HEK293 (cell line): ENCODE measurements at regions not wholly inside any gene's neighbourhood (a gene's known extent, or its start where the extent isn't known, plus 50 kb on each side); places are given as distances from the start of the nearest gene placed in this dataset.

Experiments used
- CTCF ChIA-PET: fragments of 350-600 bp; formaldehyde crosslinking; extraction: SDS; loops from one replicate; lab custom pipeline; 2021; ENCODE audit warnings: antibody characterized with exemption; lab: Yijun Ruan, JAX
- POLR2A ChIA-PET: fragments of 300-600 bp; formaldehyde crosslinking; extraction: SDS; loops from one replicate; lab custom pipeline; 2020; ENCODE audit warnings: antibody characterized with exemption, inconsistent platforms; lab: Yijun Ruan, JAX
- H3K27ac ChIP-seq: fragments of 200-500 bp; sonication (Bioruptor generic); 2 replicates; pipeline ENCODE4 v1.5.1; 2014; ENCODE audit warnings: low read depth, low read length, control low read depth, inconsistent platforms; ENCODE audit errors: extremely low read depth
- H3K36me3 ChIP-seq, 2 experiments: fragments of 200-500 bp in 1 of 2; sonication (Bioruptor generic) in 1 of 2; 1 replicate in 1 of 2; 2 replicates in 1 of 2; pipeline ENCODE4 v1.5.1; 2014 to 2017; ENCODE audit warnings: inconsistent platforms in 2 of 2, low read length in 2 of 2; ENCODE audit not compliant: control insufficient read depth in 2 of 2, insufficient read depth in 1 of 2
- H3K4me1 ChIP-seq: fragments of 200-500 bp; sonication (Bioruptor generic); 2 replicates; pipeline ENCODE4 v1.5.1; 2014; ENCODE audit warnings: mild to moderate bottlenecking, low read length, inconsistent platforms; ENCODE audit not compliant: control insufficient read depth, insufficient read depth
- H3K4me3 ChIP-seq: 2 replicates; pipeline ENCODE4 v1.5.1; 2011; ENCODE audit warnings: low read depth, mild to moderate bottlenecking, control low read depth, low read length, moderate library complexity
- H3K9me3 ChIP-seq: fragments of 200-500 bp; sonication (Bioruptor generic); 2 replicates; pipeline ENCODE4 v1.5.1; 2014; ENCODE audit warnings: low read depth, low read length, inconsistent platforms; ENCODE audit not compliant: control insufficient read depth, insufficient read depth
- BCL11A ChIP-seq: fragments of 450-650 bp; formaldehyde crosslinking; IDR thresholded peaks from 2 replicates; pipeline ENCODE4 v1.5.1; 2016; ENCODE audit warnings: low read depth, missing biosample characterization, missing genetic modification characterization
- GLI2 ChIP-seq: fragments of 450-650 bp; formaldehyde crosslinking; IDR thresholded peaks from 2 replicates; pipeline ENCODE4; 2017; ENCODE audit warnings: missing biosample characterization, missing genetic modification characterization, low read depth, borderline replicate concordance
- GLIS1 ChIP-seq: fragments of 450-650 bp; formaldehyde crosslinking; IDR thresholded peaks from 2 replicates; pipeline ENCODE4 v1.5.1; 2016; ENCODE audit warnings: missing biosample characterization, missing genetic modification characterization
- GLIS2 ChIP-seq: fragments of 450-650 bp; formaldehyde crosslinking; IDR thresholded peaks from 2 replicates; pipeline ENCODE4 v1.5.1; 2016; ENCODE audit warnings: missing biosample characterization, missing genetic modification characterization
- HOXC10 ChIP-seq: sonication (generic); formaldehyde crosslinking; IDR thresholded peaks from 2 replicates; pipeline ENCODE4 v1.8.1; 2023; ENCODE audit warnings: mild to moderate bottlenecking, missing genetic modification reagents
- MEIS1 ChIP-seq: sonication (generic); formaldehyde crosslinking; IDR thresholded peaks from 2 replicates; pipeline ENCODE4 v1.8.1; 2022; ENCODE audit warnings: missing genetic modification reagents, mild to moderate bottlenecking, borderline replicate concordance
- PRDM2 ChIP-seq: fragments of 450-650 bp; formaldehyde crosslinking; IDR thresholded peaks from 2 replicates; pipeline ENCODE4 v1.5.1; 2016; ENCODE audit warnings: missing biosample characterization, missing genetic modification characterization, borderline replicate concordance
- WT1 ChIP-seq: fragments of 450-650 bp; formaldehyde crosslinking; IDR thresholded peaks from 2 replicates; pipeline ENCODE4 v1.5.1; 2016; ENCODE audit warnings: missing biosample characterization, missing genetic modification characterization
- YY2 ChIP-seq: fragments of 450-650 bp; formaldehyde crosslinking; IDR thresholded peaks from 2 replicates; pipeline ENCODE4 v1.5.1; 2016; ENCODE audit warnings: missing biosample characterization, missing genetic modification characterization
- ZFP41 ChIP-seq: fragments of 450-650 bp; formaldehyde crosslinking; IDR thresholded peaks from 2 replicates; pipeline ENCODE4 v1.5.1; 2016; ENCODE audit warnings: missing biosample characterization, missing genetic modification characterization, borderline replicate concordance
- ZNF114 ChIP-seq: fragments of 450-650 bp; formaldehyde crosslinking; IDR thresholded peaks from 2 replicates; pipeline ENCODE4 v1.5.0; 2017; ENCODE audit warnings: missing biosample characterization, missing genetic modification characterization
- ZNF121 ChIP-seq: fragments of 450-650 bp; formaldehyde crosslinking; IDR thresholded peaks from 2 replicates; pipeline ENCODE4 v1.5.1; 2016; ENCODE audit warnings: missing biosample characterization, missing genetic modification characterization
- ZNF221 ChIP-seq: fragments of 450-650 bp; formaldehyde crosslinking; IDR thresholded peaks from 2 replicates; pipeline ENCODE4 v1.5.1; 2017; ENCODE audit warnings: missing biosample characterization, missing genetic modification characterization, borderline replicate concordance
- ZNF354C ChIP-seq: fragments of 450-650 bp; formaldehyde crosslinking; IDR thresholded peaks from 2 replicates; pipeline ENCODE4 v1.5.1; 2016; ENCODE audit warnings: missing biosample characterization, missing genetic modification characterization, low read depth, borderline replicate concordance
- ZNF394 ChIP-seq: fragments of 450-650 bp; formaldehyde crosslinking; IDR thresholded peaks from 2 replicates; pipeline ENCODE4 v1.5.1; 2016; ENCODE audit warnings: missing biosample characterization, missing genetic modification characterization, mild to moderate bottlenecking, moderate library complexity, borderline replicate concordance
- ZNF510 ChIP-seq: fragments of 450-650 bp; formaldehyde crosslinking; IDR thresholded peaks from 2 replicates; pipeline ENCODE4 v1.5.1; 2018; ENCODE audit warnings: mild to moderate bottlenecking, missing genetic modification characterization, missing biosample characterization; ENCODE audit not compliant: insufficient replicate concordance
- ZNF654 ChIP-seq: fragments of 450-650 bp; formaldehyde crosslinking; IDR thresholded peaks from 2 replicates; pipeline ENCODE4 v1.5.1; 2016; ENCODE audit warnings: low read depth, missing biosample characterization, missing genetic modification characterization
- ZNF701 ChIP-seq: fragments of 450-650 bp; formaldehyde crosslinking; IDR thresholded peaks from 2 replicates; pipeline ENCODE4 v1.5.1; 2016; ENCODE audit warnings: missing biosample characterization, missing genetic modification characterization
- ZNF785 ChIP-seq: fragments of 450-650 bp; formaldehyde crosslinking; IDR thresholded peaks from 2 replicates; pipeline ENCODE4 v1.5.1; 2016; ENCODE audit warnings: missing biosample characterization, missing genetic modification characterization
- ZNF792 ChIP-seq: fragments of 450-650 bp; formaldehyde crosslinking; IDR thresholded peaks from 2 replicates; pipeline ENCODE4 v1.5.1; 2016; ENCODE audit warnings: missing biosample characterization, missing genetic modification characterization
- TF ChIP-seq, protein P1 (sequence below): fragments of 450-650 bp; formaldehyde crosslinking; IDR thresholded peaks from 2 replicates; pipeline ENCODE4 v1.5.1; 2016; ENCODE audit warnings: missing biosample characterization, missing genetic modification characterization
- TF ChIP-seq, protein P2 (sequence below): fragments of 450-650 bp; formaldehyde crosslinking; IDR thresholded peaks from 2 replicates; pipeline ENCODE4 v1.5.1; 2016; ENCODE audit warnings: missing biosample characterization, missing genetic modification characterization
- TF ChIP-seq, protein P3 (sequence below): fragments of 450-650 bp; formaldehyde crosslinking; IDR thresholded peaks from 2 replicates; pipeline ENCODE4 v1.5.1; 2016; ENCODE audit warnings: missing biosample characterization, missing genetic modification characterization

DNA sequence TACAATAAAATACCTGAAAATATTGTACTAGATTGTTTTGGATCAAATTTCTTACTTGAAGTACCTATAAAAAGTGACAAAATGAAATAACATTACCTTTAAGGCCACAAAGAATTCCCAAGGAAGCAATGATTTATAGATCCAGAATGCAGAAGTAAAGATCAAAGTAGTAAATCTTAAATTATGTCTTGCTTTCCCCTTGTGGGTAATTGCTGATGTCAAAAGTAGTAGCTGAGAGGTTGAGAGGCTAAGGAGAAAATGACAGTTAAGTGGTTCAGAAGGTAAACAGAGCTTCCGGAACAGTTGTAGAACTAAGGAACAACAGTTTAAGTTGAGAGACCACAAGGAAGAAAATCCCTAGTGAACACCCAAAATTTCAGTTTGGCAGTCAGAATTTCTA is 358.3 kb downstream of the GABRG1 start:
- Histone ChIP-seq H3K4me3 (no peak overlapping the region), H3K36me3 (no peaks in the 10 kb centered on the region), H3K27ac (no peak overlapping the region), H3K4me1 (no peaks in the 10 kb centered on the region), H3K9me3 (no peaks in the 10 kb centered on the region)
- CTCF ChIA-PET = interaction anchor here (0.6 to 1.6 kb wide), 3 partner anchors 41 to 323 kb away, joined by 3 read pairs; no protein-coding TSS in a partner anchor
- no peak for TF ChIP-seq GLIS2
- no peak for TF ChIP-seq GLI2 (tag by site-specific recombination)
- no peak for TF ChIP-seq ZNF114
- no peak for TF ChIP-seq PRDM2 (tag by site-specific recombination)
- TF ChIP-seq, protein P1, sequence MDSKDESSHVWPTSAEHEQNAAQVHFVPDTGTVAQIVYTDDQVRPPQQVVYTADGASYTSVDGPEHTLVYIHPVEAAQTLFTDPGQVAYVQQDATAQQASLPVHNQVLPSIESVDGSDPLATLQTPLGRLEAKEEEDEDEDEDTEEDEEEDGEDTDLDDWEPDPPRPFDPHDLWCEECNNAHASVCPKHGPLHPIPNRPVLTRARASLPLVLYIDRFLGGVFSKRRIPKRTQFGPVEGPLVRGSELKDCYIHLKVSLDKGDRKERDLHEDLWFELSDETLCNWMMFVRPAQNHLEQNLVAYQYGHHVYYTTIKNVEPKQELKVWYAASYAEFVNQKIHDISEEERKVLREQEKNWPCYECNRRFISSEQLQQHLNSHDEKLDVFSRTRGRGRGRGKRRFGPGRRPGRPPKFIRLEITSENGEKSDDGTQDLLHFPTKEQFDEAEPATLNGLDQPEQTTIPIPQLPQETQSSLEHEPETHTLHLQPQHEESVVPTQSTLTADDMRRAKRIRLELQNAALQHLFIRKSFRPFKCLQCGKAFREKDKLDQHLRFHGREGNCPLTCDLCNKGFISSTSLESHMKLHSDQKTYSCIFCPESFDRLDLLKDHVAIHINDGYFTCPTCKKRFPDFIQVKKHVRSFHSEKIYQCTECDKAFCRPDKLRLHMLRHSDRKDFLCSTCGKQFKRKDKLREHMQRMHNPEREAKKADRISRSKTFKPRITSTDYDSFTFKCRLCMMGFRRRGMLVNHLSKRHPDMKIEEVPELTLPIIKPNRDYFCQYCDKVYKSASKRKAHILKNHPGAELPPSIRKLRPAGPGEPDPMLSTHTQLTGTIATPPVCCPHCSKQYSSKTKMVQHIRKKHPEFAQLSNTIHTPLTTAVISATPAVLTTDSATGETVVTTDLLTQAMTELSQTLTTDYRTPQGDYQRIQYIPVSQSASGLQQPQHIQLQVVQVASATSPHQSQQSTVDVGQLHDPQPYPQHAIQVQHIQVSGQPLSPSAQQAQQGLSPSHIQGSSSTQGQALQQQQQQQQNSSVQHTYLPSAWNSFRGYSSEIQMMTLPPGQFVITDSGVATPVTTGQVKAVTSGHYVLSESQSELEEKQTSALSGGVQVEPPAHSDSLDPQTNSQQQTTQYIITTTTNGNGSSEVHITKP (tag by site-specific recombination) = no peak
- TF ChIP-seq HOXC10 (CRISPR knock-in tag) = no peak
- no peak for TF ChIP-seq ZNF654 (tag by site-specific recombination)
- no peak for TF ChIP-seq BCL11A (tag by site-specific recombination)
- TF ChIP-seq ZNF221 (tag by site-specific recombination) = no peak
- no peak for TF ChIP-seq ZNF394
- TF ChIP-seq MEIS1 = no peak
- no peak for TF ChIP-seq WT1 (tag by site-specific recombination)
- TF ChIP-seq ZFP41 = no peak
- no peak for TF ChIP-seq ZNF701
- no peak for TF ChIP-seq ZNF792 (tag by site-specific recombination)
- POLR2A ChIA-PET = no interaction called here

- H3K4me3 ChIP-seq = no peak overlapping the region
- ChIA-PET CTCF (interaction anchor here (0.6 kb wide), 1 partner anchor 9 kb away, joined by 3 read pairs; no protein-coding TSS in a partner anchor), POLR2A (no interaction called here)
- no peaks in the 10 kb centered on the region for H3K36me3 ChIP-seq
- H3K9me3 ChIP-seq = no peaks in the 10 kb centered on the region
- no peak overlapping the region for H3K27ac ChIP-seq
- H3K4me1 ChIP-seq = no peaks in the 10 kb centered on the region
- TF ChIP-seq ZNF785 (no peak), ZNF121 (tag by site-specific recombination) (no peak), YY2 (tag by site-specific recombination) (no peak), ZNF510 (tag by site-specific recombination) (no peak), ZFP41 (no peak), ZNF354C (tag by site-specific recombination) (no peak), GLIS1 (tag by site-specific recombination) (no peak)
- TF ChIP-seq, protein P2, sequence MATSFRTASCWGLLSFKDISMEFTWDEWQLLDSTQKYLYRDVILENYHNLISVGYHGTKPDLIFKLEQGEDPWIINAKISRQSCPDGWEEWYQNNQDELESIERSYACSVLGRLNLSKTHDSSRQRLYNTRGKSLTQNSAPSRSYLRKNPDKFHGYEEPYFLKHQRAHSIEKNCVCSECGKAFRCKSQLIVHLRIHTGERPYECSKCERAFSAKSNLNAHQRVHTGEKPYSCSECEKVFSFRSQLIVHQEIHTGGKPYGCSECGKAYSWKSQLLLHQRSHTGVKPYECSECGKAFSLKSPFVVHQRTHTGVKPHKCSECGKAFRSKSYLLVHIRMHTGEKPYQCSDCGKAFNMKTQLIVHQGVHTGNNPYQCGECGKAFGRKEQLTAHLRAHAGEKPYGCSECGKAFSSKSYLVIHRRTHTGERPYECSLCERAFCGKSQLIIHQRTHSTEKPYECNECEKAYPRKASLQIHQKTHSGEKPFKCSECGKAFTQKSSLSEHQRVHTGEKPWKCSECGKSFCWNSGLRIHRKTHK = no peak
- TF ChIP-seq, protein P3, sequence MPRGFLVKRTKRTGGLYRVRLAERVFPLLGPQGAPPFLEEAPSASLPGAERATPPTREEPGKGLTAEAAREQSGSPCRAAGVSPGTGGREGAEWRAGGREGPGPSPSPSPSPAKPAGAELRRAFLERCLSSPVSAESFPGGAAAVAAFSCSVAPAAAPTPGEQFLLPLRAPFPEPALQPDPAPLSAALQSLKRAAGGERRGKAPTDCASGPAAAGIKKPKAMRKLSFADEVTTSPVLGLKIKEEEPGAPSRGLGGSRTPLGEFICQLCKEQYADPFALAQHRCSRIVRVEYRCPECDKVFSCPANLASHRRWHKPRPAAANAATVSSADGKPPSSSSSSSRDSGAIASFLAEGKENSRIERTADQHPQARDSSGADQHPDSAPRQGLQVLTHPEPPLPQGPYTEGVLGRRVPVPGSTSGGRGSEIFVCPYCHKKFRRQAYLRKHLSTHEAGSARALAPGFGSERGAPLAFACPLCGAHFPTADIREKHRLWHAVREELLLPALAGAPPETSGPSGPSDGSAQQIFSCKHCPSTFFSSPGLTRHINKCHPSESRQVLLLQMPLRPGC (tag by site-specific recombination) = no peak
Measured at GRCh38 chr4:45751877-45752530, 371.9 kb downstream of the GABRG1 start.
